H1 (cell line): ENCODE measurements at regions not wholly inside any gene's neighbourhood (a gene's known extent, or its start where the extent isn't known, plus 50 kb on each side); places are given as distances from the start of the nearest gene placed in this dataset.

Experiments
- CBX8 ChIP-seq: fragments of 300-800, 300-1000 bp; sonication (generic); IDR thresholded peaks from 2 replicates; pipeline ENCODE4 v1.7.1; 2016; ENCODE audit warnings: low read depth, low read length, borderline replicate concordance
- HDAC6 ChIP-seq: IDR thresholded peaks from one replicate; pipeline ENCODE4 v1.7.1; 2012; ENCODE audit warnings: low read depth, mild to moderate bottlenecking, inconsistent platforms, low read length, moderate library complexity
- SP4 ChIP-seq: IDR thresholded peaks from 2 replicates; pipeline ENCODE4 v1.6.1; 2012; ENCODE audit warnings: low read length, inconsistent platforms

GRCh38 chr22:49300241-49300640, 527.4 kb downstream of the BRD1 start (continued):
- TF ChIP-seq SP4 (no peak), CBX8 (no peak), HDAC6 (no peak)
